ENCODE measurements at regions not wholly inside any gene's neighbourhood (a gene's known extent, or its start where the extent isn't known, plus 50 kb on each side); places are given as distances from the start of the nearest gene placed in this dataset.
"Not testable (repeated sequence)": the region's sequence is repeated elsewhere in the genome, so short reads cannot be mapped to it uniquely, and the experiment has no call there.

DNA sequence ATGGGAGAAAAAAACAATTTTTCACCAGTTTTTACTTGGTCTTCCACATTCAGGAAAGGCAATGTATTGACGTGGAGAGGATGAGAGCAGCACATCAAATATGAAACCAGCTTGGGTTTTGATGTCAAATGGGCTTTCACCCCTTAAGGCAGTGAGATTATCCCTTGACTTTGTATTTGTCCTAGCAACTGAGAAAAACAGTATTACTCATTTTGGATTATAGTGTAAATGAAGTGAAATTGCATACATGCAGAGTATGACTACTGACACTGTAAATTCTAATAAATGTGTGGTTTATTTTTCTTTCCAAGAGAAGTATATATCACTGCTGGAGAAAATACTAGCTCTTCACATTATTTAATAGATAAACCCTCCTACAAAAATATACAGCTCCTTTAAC is 863.6 kb upstream of the IGFBP7 start:
- H3K4me1 ChIP-seq (ENCODE audit: control insufficient read depth in 5 of 5, insufficient read depth in 5 of 5, low read length in 5 of 5) = no peaks in the 10 kb centered on the region
- DNase-seq = no peak
- 81 to 91% methylated on average over 1 of the region's 1 CpG for WGBS, 2 donors
- no peaks in the 10 kb centered on the region for H3K9me3 ChIP-seq (ENCODE audit: control insufficient read depth in 4 of 4, insufficient read depth in 3 of 4, low read length in 3 of 4)
- TF ChIP-seq, protein P1, sequence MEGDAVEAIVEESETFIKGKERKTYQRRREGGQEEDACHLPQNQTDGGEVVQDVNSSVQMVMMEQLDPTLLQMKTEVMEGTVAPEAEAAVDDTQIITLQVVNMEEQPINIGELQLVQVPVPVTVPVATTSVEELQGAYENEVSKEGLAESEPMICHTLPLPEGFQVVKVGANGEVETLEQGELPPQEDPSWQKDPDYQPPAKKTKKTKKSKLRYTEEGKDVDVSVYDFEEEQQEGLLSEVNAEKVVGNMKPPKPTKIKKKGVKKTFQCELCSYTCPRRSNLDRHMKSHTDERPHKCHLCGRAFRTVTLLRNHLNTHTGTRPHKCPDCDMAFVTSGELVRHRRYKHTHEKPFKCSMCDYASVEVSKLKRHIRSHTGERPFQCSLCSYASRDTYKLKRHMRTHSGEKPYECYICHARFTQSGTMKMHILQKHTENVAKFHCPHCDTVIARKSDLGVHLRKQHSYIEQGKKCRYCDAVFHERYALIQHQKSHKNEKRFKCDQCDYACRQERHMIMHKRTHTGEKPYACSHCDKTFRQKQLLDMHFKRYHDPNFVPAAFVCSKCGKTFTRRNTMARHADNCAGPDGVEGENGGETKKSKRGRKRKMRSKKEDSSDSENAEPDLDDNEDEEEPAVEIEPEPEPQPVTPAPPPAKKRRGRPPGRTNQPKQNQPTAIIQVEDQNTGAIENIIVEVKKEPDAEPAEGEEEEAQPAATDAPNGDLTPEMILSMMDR (IDR thresholded peaks at IDR 0.05; ENCODE audit: control extremely low read depth, extremely low read depth) = no peak
- no peak for ATAC-seq (ENCODE audit: insufficient read depth, low FRiP score)
- no peaks in the 10 kb centered on the region for H3K36me3 ChIP-seq (ENCODE audit: control insufficient read depth in 4 of 4, insufficient read depth in 4 of 4, low read length in 4 of 4)
- no peak overlapping the region for H3K9ac ChIP-seq (ENCODE audit: insufficient read depth in 1 of 2, low read length in 2 of 2)
- no peak overlapping the region for H3K27ac ChIP-seq (ENCODE audit: low read depth in 1 of 2, low read length in 1 of 2)
- no peaks in the 10 kb centered on the region for H3K27me3 ChIP-seq (ENCODE audit: control insufficient read depth in 3 of 3, insufficient read depth in 3 of 3, low read length in 2 of 3)
- H3K4me3 ChIP-seq = no peak overlapping the region

DNA sequence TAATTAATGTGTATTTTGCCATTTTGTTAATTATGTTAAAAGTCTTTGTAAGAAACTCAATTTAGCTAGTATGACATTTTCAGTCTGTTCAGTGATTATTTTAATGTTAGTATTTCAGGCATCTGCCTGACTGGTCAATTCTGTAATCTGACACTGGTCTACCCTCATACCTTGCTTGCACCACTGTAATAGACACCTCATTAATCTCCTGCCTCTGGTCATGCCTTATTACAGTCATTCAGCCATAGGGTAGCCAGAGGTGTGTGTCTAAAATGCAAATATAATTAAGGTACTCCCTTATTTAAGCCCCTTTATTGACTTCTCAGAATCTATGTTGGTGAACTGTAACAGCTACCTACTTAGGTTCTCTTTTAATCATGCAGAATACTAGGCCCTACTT is 861.1 kb upstream of the IGFBP7 start:
- Histone ChIP-seq H3K4me3 (no peak overlapping the region), H3K9me3 (ENCODE audit: control insufficient read depth in 4 of 4, insufficient read depth in 3 of 4, low read length in 3 of 4) (peaks cover 0 to 9% (median 0%) of the 10 kb centered on the region in 4 donors), H3K4me1 (ENCODE audit: control insufficient read depth in 5 of 5, insufficient read depth in 5 of 5, low read length in 5 of 5) (no peaks in the 10 kb centered on the region), H3K36me3 (ENCODE audit: control insufficient read depth in 4 of 4, insufficient read depth in 4 of 4, low read length in 4 of 4) (no peaks in the 10 kb centered on the region), H3K27me3 (ENCODE audit: control insufficient read depth in 3 of 3, insufficient read depth in 3 of 3, low read length in 2 of 3) (no peaks in the 10 kb centered on the region), H3K27ac (ENCODE audit: low read depth in 1 of 2, low read length in 1 of 2) (no peak overlapping the region), H3K9ac (ENCODE audit: insufficient read depth in 1 of 2, low read length in 2 of 2) (no peak overlapping the region)
- no peak for DNase-seq
- TF ChIP-seq, protein P1 (IDR thresholded peaks at IDR 0.05; ENCODE audit: control extremely low read depth, extremely low read depth) = no peak
- ATAC-seq (ENCODE audit: insufficient read depth, low FRiP score) = no peak

- WGBS, 2 donors = 93 to 95% methylated on average over 23 of the region's 23 CpGs
- ATAC-seq (ENCODE audit: insufficient read depth, low FRiP score) = no peak
- Histone ChIP-seq H3K27ac (ENCODE audit: low read depth in 1 of 2, low read length in 1 of 2) (no peak overlapping the region), H3K27me3 (ENCODE audit: control insufficient read depth in 3 of 3, insufficient read depth in 3 of 3, low read length in 2 of 3) (no peaks in the 10 kb centered on the region), H3K9me3 (ENCODE audit: control insufficient read depth in 4 of 4, insufficient read depth in 3 of 4, low read length in 3 of 4) (peaks cover 0 to 13% (median 0%) of the 10 kb centered on the region in 4 donors), H3K36me3 (ENCODE audit: control insufficient read depth in 4 of 4, insufficient read depth in 4 of 4, low read length in 4 of 4) (no peaks in the 10 kb centered on the region), H3K4me1 (ENCODE audit: control insufficient read depth in 5 of 5, insufficient read depth in 5 of 5, low read length in 5 of 5) (no peaks in the 10 kb centered on the region), H3K4me3 (no peak overlapping the region), H3K9ac (ENCODE audit: insufficient read depth in 1 of 2, low read length in 2 of 2) (no peak overlapping the region)
- DNase-seq = no peak
- TF ChIP-seq, protein P1 (IDR thresholded peaks at IDR 0.05; ENCODE audit: control extremely low read depth, extremely low read depth) = no peak
Measured at GRCh38 chr4:57966987-57967760, 857.0 kb upstream of the IGFBP7 start.

DNA sequence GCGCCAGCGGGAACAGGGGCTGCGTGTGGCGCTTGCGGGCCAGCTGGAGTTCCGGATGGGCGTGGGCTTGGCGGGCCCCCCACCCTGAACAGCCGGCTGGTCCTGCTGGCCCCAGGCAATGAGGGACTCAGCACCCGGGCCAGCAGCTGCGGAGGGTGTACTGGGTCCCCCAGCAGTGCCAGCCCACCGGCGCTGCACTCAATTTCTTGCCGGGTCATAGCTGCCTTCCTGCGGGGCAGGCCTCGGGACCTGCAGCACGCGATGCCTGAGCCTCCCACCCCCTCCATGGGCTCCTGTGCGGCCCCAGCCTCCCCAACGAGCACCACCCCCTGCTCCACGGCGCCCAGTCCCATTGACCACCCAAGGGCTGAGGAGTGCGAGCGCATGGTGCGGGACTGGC is 855.2 kb upstream of the IGFBP7 start:
- ATAC-seq (ENCODE audit: insufficient read depth, low FRiP score); H3K36me3 ChIP-seq (ENCODE audit: control insufficient read depth in 4 of 4, insufficient read depth in 4 of 4, low read length in 4 of 4); DNase-seq; H3K4me3 ChIP-seq; H3K27me3 ChIP-seq (ENCODE audit: control insufficient read depth in 3 of 3, insufficient read depth in 3 of 3, low read length in 2 of 3); H3K27ac ChIP-seq (ENCODE audit: low read depth in 1 of 2, low read length in 1 of 2); H3K9ac ChIP-seq (ENCODE audit: insufficient read depth in 1 of 2, low read length in 2 of 2); H3K4me1 ChIP-seq (ENCODE audit: control insufficient read depth in 5 of 5, insufficient read depth in 5 of 5, low read length in 5 of 5): not testable (repeated sequence)
- 93 to 95% methylated on average over 21 to 25 of the region's 25 CpGs for WGBS, 2 donors
- H3K9me3 ChIP-seq (ENCODE audit: control insufficient read depth in 4 of 4, insufficient read depth in 3 of 4, low read length in 3 of 4) = peaks cover 0 to 13% (median 0%) of the 10 kb centered on the region in 4 donors
